Ishikawa (cell line): ENCODE measurements at regions not wholly inside any gene's neighbourhood (a gene's known extent, or its start where the extent isn't known, plus 50 kb on each side); places are given as distances from the start of the nearest gene placed in this dataset.

Experiments
- CEBPB ChIP-seq: IDR thresholded peaks from 2 replicates; pipeline ENCODE4 v1.6.1; 2012
- CREB1 ChIP-seq: IDR thresholded peaks from 2 replicates; pipeline ENCODE4 v1.6.1; 2012; ENCODE audit warnings: low read depth
- EGR1 ChIP-seq: IDR thresholded peaks from 2 replicates; pipeline ENCODE4 v1.6.1; 2012
- EP300 ChIP-seq: IDR thresholded peaks from 2 replicates; pipeline ENCODE4 v1.6.1; 2012; ENCODE audit warnings: borderline replicate concordance
- FOXM1 ChIP-seq: IDR thresholded peaks from 2 replicates; pipeline ENCODE4 v1.6.1; 2012; ENCODE audit warnings: low read depth, borderline replicate concordance
- NFIC ChIP-seq: IDR thresholded peaks from 2 replicates; pipeline ENCODE4 v1.6.1; 2012
- RAD21 ChIP-seq: IDR thresholded peaks from 2 replicates; pipeline ENCODE4 v1.6.1; 2012; ENCODE audit warnings: low read depth
- TAF1 ChIP-seq: IDR thresholded peaks from 2 replicates; pipeline ENCODE4 v1.6.1; 2012; ENCODE audit warnings: low read depth, mild to moderate bottlenecking
- TCF12 ChIP-seq: IDR thresholded peaks from 2 replicates; pipeline ENCODE4 v1.6.1; 2012; ENCODE audit warnings: low read depth
- TEAD4 ChIP-seq: IDR thresholded peaks from 2 replicates; pipeline ENCODE4 v1.6.1; 2012
- YY1 ChIP-seq: IDR thresholded peaks from 2 replicates; pipeline ENCODE4 v1.6.1; 2012; ENCODE audit warnings: low read depth
- ZBTB7A ChIP-seq: IDR thresholded peaks from 2 replicates; pipeline ENCODE4 v1.6.1; 2012; ENCODE audit warnings: low read depth
- TF ChIP-seq, protein P1 (sequence below): IDR thresholded peaks from 2 replicates; pipeline ENCODE4 v1.6.1; 2012
- TF ChIP-seq, protein P2 (sequence below): IDR thresholded peaks from 2 replicates; pipeline ENCODE4 v1.6.1; 2012; ENCODE audit warnings: low read depth, mild to moderate bottlenecking
- TF ChIP-seq, protein P3 (sequence below): IDR thresholded peaks from 2 replicates; pipeline ENCODE4 v1.6.1; 2012

DNA sequence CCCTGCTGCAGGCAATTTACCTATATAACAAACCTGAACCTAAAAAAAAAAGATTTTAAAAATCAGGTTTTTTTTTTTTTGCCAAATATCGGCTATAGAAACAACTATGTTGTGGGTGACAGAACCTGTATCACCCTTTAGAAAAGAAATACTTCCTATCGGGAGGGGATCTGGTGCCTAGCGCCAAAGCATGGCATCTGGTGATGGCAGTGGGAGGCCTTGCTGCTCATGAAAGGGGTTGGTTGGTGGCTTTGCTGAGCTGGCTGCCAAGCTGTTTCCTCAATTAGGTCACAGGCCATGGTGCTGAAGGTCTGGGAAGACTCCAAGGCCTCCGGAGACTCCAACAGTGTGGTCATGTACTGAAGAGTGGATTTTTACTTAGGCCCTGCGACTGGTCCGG is 328.5 kb downstream of the KLF5 start:
- TF ChIP-seq CEBPB = no peak
- no peak for TF ChIP-seq NFIC
- TF ChIP-seq, protein P1, sequence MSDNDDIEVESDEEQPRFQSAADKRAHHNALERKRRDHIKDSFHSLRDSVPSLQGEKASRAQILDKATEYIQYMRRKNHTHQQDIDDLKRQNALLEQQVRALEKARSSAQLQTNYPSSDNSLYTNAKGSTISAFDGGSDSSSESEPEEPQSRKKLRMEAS = no peak
- TF ChIP-seq FOXM1 = no peak
- TF ChIP-seq TEAD4 = no peak
- no peak for TF ChIP-seq RAD21
- TF ChIP-seq EP300 = no peak
- TF ChIP-seq CREB1 = no peak
- no peak for TF ChIP-seq ZBTB7A
- TF ChIP-seq, protein P2, sequence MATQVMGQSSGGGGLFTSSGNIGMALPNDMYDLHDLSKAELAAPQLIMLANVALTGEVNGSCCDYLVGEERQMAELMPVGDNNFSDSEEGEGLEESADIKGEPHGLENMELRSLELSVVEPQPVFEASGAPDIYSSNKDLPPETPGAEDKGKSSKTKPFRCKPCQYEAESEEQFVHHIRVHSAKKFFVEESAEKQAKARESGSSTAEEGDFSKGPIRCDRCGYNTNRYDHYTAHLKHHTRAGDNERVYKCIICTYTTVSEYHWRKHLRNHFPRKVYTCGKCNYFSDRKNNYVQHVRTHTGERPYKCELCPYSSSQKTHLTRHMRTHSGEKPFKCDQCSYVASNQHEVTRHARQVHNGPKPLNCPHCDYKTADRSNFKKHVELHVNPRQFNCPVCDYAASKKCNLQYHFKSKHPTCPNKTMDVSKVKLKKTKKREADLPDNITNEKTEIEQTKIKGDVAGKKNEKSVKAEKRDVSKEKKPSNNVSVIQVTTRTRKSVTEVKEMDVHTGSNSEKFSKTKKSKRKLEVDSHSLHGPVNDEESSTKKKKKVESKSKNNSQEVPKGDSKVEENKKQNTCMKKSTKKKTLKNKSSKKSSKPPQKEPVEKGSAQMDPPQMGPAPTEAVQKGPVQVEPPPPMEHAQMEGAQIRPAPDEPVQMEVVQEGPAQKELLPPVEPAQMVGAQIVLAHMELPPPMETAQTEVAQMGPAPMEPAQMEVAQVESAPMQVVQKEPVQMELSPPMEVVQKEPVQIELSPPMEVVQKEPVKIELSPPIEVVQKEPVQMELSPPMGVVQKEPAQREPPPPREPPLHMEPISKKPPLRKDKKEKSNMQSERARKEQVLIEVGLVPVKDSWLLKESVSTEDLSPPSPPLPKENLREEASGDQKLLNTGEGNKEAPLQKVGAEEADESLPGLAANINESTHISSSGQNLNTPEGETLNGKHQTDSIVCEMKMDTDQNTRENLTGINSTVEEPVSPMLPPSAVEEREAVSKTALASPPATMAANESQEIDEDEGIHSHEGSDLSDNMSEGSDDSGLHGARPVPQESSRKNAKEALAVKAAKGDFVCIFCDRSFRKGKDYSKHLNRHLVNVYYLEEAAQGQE = no peak
- TF ChIP-seq YY1 = no peak
- TF ChIP-seq EGR1 = no peak
- TF ChIP-seq TAF1 = no peak
- no peak for TF ChIP-seq TCF12
- TF ChIP-seq, protein P3, sequence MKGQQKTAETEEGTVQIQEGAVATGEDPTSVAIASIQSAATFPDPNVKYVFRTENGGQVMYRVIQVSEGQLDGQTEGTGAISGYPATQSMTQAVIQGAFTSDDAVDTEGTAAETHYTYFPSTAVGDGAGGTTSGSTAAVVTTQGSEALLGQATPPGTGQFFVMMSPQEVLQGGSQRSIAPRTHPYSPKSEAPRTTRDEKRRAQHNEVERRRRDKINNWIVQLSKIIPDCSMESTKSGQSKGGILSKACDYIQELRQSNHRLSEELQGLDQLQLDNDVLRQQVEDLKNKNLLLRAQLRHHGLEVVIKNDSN = no peak

DNA sequence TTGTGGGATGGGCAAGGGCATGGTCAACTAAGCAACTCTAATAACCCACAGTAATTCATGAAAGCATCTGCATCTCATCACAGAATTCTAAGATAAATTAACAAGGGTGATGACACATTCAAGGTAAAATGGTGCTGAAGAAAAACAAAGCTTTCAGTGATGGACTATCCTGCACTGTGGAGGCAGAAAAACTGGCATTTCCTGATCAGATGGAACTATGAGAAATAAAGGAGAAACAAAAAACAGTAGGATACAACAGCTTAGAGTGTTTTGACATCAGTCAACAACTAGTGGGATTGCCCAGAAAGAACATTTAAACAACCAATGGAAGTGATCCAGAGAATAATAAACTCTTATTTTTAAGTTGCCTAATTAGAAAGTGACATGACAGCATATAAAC is 327.0 kb downstream of the KLF5 start:
- TF ChIP-seq TEAD4 (no peak), EGR1 (no peak), EP300 (no peak), FOXM1 (no peak), RAD21 (no peak), CREB1 (no peak), CEBPB (no peak), TCF12 (no peak), NFIC (no peak)
- TF ChIP-seq, protein P1 = no peak
- TF ChIP-seq, protein P3 = no peak
- TF ChIP-seq, protein P2 = no peak

DNA sequence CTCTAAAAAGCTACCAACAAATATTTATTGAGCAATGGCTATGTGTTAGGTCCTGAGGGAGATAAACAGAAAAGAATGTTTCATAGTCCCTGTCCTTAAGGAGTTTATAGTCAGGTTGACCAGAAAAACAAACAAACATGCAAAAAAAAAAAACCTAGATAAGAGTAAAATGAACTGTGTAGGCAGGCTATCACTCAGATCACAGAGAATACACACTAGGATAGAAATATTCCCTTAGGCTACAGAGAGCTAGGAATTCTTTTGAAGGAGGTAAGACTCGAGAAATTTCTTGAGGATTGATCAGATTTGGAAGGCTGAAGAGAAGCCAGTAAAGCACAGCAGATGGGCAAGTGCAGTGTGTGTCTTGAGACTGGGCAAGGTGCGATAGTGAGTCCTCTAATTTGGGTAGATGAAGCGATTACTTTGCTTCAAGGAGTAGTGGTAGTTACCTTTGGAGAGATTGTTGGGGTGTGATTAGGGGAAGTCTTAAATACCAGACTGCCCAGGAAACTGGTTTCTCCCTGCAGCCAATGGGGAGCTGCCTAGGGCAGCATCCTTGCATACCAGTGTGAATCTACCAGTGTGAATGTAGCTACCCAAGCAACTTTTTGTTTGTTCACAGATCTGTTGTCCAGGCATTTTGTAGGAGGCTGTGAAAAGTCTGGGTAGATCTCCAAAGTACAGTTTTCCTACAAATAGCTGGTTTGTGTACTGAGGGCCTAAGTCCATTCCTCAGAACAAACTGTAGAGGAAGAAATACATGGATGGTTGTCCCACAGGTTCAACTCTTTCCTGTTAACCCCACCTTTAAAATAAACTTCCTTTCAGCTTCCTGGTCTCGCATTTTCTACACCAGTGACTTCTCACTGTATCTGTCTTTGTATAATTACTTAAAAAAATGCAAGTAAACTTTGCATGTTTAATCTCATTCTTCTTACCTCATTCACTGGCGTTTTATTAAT is 314.1 kb downstream of the KLF5 start:
- TF ChIP-seq ZBTB7A (no peak), FOXM1 (no peak), EP300 (no peak), CEBPB (no peak), YY1 (no peak), EGR1 (no peak), NFIC (no peak), TAF1 (no peak), CREB1 (no peak), TEAD4 (no peak), TCF12 (no peak), RAD21 (no peak)
- TF ChIP-seq, protein P1 = no peak
- TF ChIP-seq, protein P2 = no peak
- TF ChIP-seq, protein P3 = no peak
